Lung (tissue), 11 donors: ENCODE measurements at regions not wholly inside any gene's neighbourhood (a gene's known extent, or its start where the extent isn't known, plus 50 kb on each side); places are given as distances from the start of the nearest gene placed in this dataset.
"Not testable (repeated sequence)": the region's sequence is repeated elsewhere in the genome, so short reads cannot be mapped to it uniquely, and the experiment has no call there.

Source experiments
- ATAC-seq: fragments of 200-7000 bp; cut with Tn5 transposase; one replicate; pipeline ENCODE4 v1.9.1; 2020; ENCODE audit warnings: moderate number of reproducible peaks; ENCODE audit not compliant: insufficient read depth, low FRiP score
- DNase-seq, 3 donors: peaks; one replicate each; pipeline ENCODE4 v3.0.0-alpha.2; 2013 to 2017
- H3K27ac ChIP-seq, 2 donors: one replicate each; pipeline ENCODE4 v1.5.1; 2013; ENCODE audit warnings: mild to moderate bottlenecking in 2 of 2, moderate library complexity in 2 of 2, control low read depth in 1 of 2, inconsistent platforms in 1 of 2, low read depth in 1 of 2, low read length in 1 of 2
- H3K27me3 ChIP-seq, 3 donors: one replicate each; pipeline ENCODE4 v1.5.1; 2013; ENCODE audit warnings: low read length in 2 of 3; ENCODE audit not compliant: control insufficient read depth in 3 of 3, insufficient read depth in 3 of 3
- H3K36me3 ChIP-seq, 4 donors: one replicate each; pipeline ENCODE4 v1.5.1; 2013; ENCODE audit warnings: low read length in 4 of 4, mild to moderate bottlenecking in 1 of 4, moderate library complexity in 1 of 4; ENCODE audit not compliant: control insufficient read depth in 4 of 4, insufficient read depth in 4 of 4
- H3K4me1 ChIP-seq, 5 donors: one replicate each; pipeline ENCODE4 v1.5.1; 2013; ENCODE audit warnings: low read length in 5 of 5, mild to moderate bottlenecking in 2 of 5, moderate library complexity in 1 of 5; ENCODE audit not compliant: control insufficient read depth in 5 of 5, insufficient read depth in 5 of 5
- H3K4me3 ChIP-seq: one replicate; pipeline ENCODE4 v1.5.1; 2013; ENCODE audit warnings: mild to moderate bottlenecking, control low read depth, moderate library complexity
- H3K9ac ChIP-seq, 2 donors: one replicate each; pipeline ENCODE4 v1.5.1; 2013; ENCODE audit warnings: low read length in 2 of 2, control low read depth in 1 of 2; ENCODE audit not compliant: insufficient read depth in 1 of 2
- H3K9me3 ChIP-seq, 4 donors: one replicate each; pipeline ENCODE4 v1.5.1; 2013; ENCODE audit warnings: low read length in 3 of 4, mild to moderate bottlenecking in 1 of 4, moderate library complexity in 1 of 4; ENCODE audit not compliant: control insufficient read depth in 4 of 4, insufficient read depth in 3 of 4
- WGBS, 2 donors: extraction: QIAGEN DNeasy Blood & Tissue Kit; methylation state at CpG; one replicate each; pipeline ENCODE4 v1.1.7; 2013; 5-methylcytosine and 5-hydroxymethylcytosine counted together
- TF ChIP-seq, protein P1 (sequence below): IDR thresholded peaks from 2 replicates; pipeline ENCODE4 v1.5.1; 2012; ENCODE audit warnings: mild to moderate bottlenecking; ENCODE audit errors: control extremely low read depth, extremely low read depth
- donor health status: control.
- donor health status: control.
- donor health status: Bipolar disorder and iron deficiency.
- donor health status: healthy.
- donor health status: DM: yes; HTN: yes; CAD: no.

DNA sequence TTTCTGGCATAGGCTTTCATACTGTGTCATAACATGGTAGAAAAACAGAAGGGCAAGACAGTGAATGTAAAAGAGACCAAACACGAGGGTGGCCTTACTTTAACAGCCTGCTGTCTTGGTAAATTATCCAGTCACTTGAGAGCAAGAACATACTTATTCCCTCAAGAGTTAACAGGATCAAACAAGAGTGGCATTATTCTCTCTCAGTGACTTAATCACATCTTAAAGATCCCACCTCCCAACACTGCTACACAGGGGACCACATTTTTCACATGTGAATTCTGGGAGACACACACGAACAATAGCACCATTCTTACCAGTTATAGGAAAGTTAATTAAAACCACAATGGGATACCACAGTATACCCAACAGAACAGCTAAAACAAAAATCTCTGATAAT, 898.0 kb upstream of the C9orf72 start:
- H3K27me3 ChIP-seq, result no peaks in the 10 kb centered on the region
- TF ChIP-seq, protein P1, sequence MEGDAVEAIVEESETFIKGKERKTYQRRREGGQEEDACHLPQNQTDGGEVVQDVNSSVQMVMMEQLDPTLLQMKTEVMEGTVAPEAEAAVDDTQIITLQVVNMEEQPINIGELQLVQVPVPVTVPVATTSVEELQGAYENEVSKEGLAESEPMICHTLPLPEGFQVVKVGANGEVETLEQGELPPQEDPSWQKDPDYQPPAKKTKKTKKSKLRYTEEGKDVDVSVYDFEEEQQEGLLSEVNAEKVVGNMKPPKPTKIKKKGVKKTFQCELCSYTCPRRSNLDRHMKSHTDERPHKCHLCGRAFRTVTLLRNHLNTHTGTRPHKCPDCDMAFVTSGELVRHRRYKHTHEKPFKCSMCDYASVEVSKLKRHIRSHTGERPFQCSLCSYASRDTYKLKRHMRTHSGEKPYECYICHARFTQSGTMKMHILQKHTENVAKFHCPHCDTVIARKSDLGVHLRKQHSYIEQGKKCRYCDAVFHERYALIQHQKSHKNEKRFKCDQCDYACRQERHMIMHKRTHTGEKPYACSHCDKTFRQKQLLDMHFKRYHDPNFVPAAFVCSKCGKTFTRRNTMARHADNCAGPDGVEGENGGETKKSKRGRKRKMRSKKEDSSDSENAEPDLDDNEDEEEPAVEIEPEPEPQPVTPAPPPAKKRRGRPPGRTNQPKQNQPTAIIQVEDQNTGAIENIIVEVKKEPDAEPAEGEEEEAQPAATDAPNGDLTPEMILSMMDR, result no peak
- no peaks in the 10 kb centered on the region for H3K4me1 ChIP-seq
- no peak overlapping the region for H3K9ac ChIP-seq
- H3K27ac ChIP-seq, result no peak overlapping the region
- ATAC-seq (no peak), DNase-seq (no peak)
- WGBS, 2 donors, result 67 to 77% methylated on average over 2 of the region's 2 CpGs
- H3K36me3 ChIP-seq, result no peaks in the 10 kb centered on the region
- H3K9me3 ChIP-seq, result peaks cover 0 to 6% (median 0%) of the 10 kb centered on the region in 4 donors
- H3K4me3 ChIP-seq, result no peak overlapping the region

DNA sequence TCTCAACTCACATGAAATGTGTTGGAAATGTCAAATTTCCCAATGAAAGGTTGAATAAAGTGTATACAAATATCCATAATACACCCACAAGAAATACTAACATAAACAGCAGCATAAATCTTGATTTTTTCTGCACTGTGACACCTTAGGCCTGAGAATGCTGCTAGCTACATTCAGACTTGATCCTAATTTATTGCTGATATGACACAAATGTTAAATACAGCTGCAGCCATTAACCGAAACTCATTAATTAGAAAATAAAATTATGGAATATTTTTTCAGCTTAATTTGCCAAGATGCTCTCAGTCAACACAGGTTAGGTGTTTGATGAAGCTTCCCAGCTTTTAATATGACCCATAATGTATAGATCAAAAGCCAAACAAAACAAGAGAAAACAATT, 914.3 kb upstream of the C9orf72 start:
- Histone ChIP-seq H3K36me3 (no peaks in the 10 kb centered on the region), H3K4me1 (no peaks in the 10 kb centered on the region), H3K9ac (no peak overlapping the region), H3K27ac (no peak overlapping the region), H3K4me3 (no peak overlapping the region), H3K27me3 (no peaks in the 10 kb centered on the region), H3K9me3 (peaks cover 0 to 3% (median 0%) of the 10 kb centered on the region in 4 donors)
- DNase-seq (no peak), ATAC-seq (no peak)
- WGBS, 2 donors, result 86 to 94% methylated on average over 1 of the region's 1 CpG
- TF ChIP-seq, protein P1, result no peak

DNA sequence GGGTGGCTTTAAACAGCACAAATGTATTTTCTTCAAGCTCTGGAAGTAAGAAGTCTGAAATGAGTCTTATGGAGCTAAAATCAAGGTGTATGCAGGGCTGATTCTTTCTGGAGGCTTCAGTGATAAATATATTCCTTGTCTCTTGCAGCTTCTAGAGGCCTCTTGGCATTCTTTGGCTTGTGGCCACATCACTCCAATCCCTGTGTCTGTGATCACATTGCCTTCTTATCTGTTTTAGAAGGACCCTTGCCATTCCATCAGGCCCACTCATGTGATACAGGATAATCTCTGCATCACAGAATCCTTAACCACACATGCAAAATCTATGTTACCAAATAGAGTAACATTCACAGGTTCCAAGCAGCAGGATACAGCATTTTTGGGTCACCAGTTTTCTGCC, 917.8 kb upstream of the C9orf72 start:
- DNase-seq (no peak), ATAC-seq (no peak)
- Histone ChIP-seq H3K9ac (no peak overlapping the region), H3K9me3 (no peaks in the 10 kb centered on the region), H3K27me3 (no peaks in the 10 kb centered on the region), H3K4me3 (no peak overlapping the region), H3K27ac (no peak overlapping the region), H3K4me1 (no peaks in the 10 kb centered on the region), H3K36me3 (no peaks in the 10 kb centered on the region)
- TF ChIP-seq, protein P1, result no peak

DNA sequence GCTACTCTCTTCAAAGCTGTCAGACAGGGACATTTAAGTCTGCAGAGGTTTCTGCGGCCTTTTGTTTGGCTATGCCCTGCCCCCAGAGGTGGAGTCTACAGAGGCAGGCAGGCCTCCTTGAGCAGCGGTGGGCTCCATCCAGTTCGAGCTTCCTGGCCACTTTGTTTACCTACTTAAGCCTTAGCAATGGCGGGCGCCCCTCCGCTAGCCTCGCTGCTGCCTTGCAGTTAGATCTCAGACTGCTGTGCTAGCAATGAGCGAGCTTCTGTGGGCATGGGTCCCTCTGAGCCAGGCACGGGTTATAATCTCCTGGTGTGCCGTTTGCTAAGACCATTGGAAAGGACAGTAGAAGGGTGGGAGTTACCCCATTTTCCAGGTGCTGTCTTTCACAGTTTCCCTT, 924.9 kb upstream of the C9orf72 start:
- DNase-seq, result not testable (repeated sequence)

More for the DNA sequence above, 924.9 kb upstream of the C9orf72 start:
- H3K9me3 ChIP-seq, H3K9ac ChIP-seq, ATAC-seq, H3K36me3 ChIP-seq, H3K27ac ChIP-seq, H3K4me1 ChIP-seq, H3K27me3 ChIP-seq, H3K4me3 ChIP-seq: not testable (repeated sequence)
- WGBS, 2 donors, result 84 to 89% methylated on average over 10 of the region's 10 CpGs
